ENCODE measurements at regions not wholly inside any gene's neighbourhood (a gene's known extent, or its start where the extent isn't known, plus 50 kb on each side); places are given as distances from the start of the nearest gene placed in this dataset.

GRCh38 chr10:129345763-129346162 is 121.3 kb upstream of the MGMT start:
- TF ChIP-seq POLR2A (IDR thresholded peaks at IDR 0.05; ENCODE audit: low read length), result no peak
- no peak for TF ChIP-seq GATA1 (IDR thresholded peaks at IDR 0.05; ENCODE audit: low read depth, low read length)

Data from erythroblast (primary cell).